ENCODE measurements at regions not wholly inside any gene's neighbourhood (a gene's known extent, or its start where the extent isn't known, plus 50 kb on each side); places are given as distances from the start of the nearest gene placed in this dataset.

GRCh38 chr14:97074456-97074855, 277.3 kb downstream of the VRK1 start:
- H3K9me3 Mint-ChIP-seq, result no peaks in the 10 kb centered on the region

GRCh38 chr14:97074856-97075255, 277.7 kb downstream of the VRK1 start:
- Mint-ChIP-seq H3K9me3 (no peaks in the 10 kb centered on the region), H3K4me1 (ENCODE audit: low read depth) (no peaks in the 10 kb centered on the region), H3K27ac (no peak overlapping the region), H3K4me3 (no peak overlapping the region), H3K27me3 (ENCODE audit: insufficient read depth) (peaks cover 8% of the 10 kb centered on the region), H3K36me3 (ENCODE audit: low read depth) (no peaks in the 10 kb centered on the region)
- no peak for DNase-seq (ENCODE audit: low spot score)
- intact Hi-C loops (cut with micrococcal nuclease), result no loop called here

More at GRCh38 chr14:97074456-97074855, 277.3 kb downstream of the VRK1 start:
- H3K4me1 Mint-ChIP-seq (ENCODE audit: low read depth), result no peaks in the 10 kb centered on the region
- DNase-seq (ENCODE audit: low spot score), result no peak
- H3K4me3 Mint-ChIP-seq, result no peak overlapping the region
- intact Hi-C loops (cut with micrococcal nuclease), result no loop called here
- no peak overlapping the region for H3K27ac Mint-ChIP-seq
- peaks cover 8% of the 10 kb centered on the region for H3K27me3 Mint-ChIP-seq (ENCODE audit: insufficient read depth)
- H3K36me3 Mint-ChIP-seq (ENCODE audit: low read depth), result no peaks in the 10 kb centered on the region

GRCh38 chr14:97077253-97077653, 280.1 kb downstream of the VRK1 start:
- no peaks in the 10 kb centered on the region for H3K36me3 Mint-ChIP-seq (ENCODE audit: low read depth)
- no peak for DNase-seq (ENCODE audit: low spot score)
- H3K9me3 Mint-ChIP-seq, result peaks cover 3% of the 10 kb centered on the region
- intact Hi-C loops (cut with micrococcal nuclease), result no loop called here
- H3K27ac Mint-ChIP-seq, result no peak overlapping the region
- peaks cover 11% of the 10 kb centered on the region for H3K27me3 Mint-ChIP-seq (ENCODE audit: insufficient read depth)
- no peaks in the 10 kb centered on the region for H3K4me1 Mint-ChIP-seq (ENCODE audit: low read depth)
- no peak overlapping the region for H3K4me3 Mint-ChIP-seq

GRCh38 chr14:97077687-97078086, 280.5 kb downstream of the VRK1 start:
- no peaks in the 10 kb centered on the region for H3K4me1 Mint-ChIP-seq (ENCODE audit: low read depth)
- DNase-seq (ENCODE audit: low spot score), result no peak
- intact Hi-C loops (cut with micrococcal nuclease), result no loop called here
- H3K36me3 Mint-ChIP-seq (ENCODE audit: low read depth), result no peaks in the 10 kb centered on the region
- no peak overlapping the region for H3K27ac Mint-ChIP-seq
- peaks cover 11% of the 10 kb centered on the region for H3K27me3 Mint-ChIP-seq (ENCODE audit: insufficient read depth)
- no peak overlapping the region for H3K4me3 Mint-ChIP-seq
- peaks cover 3% of the 10 kb centered on the region for H3K9me3 Mint-ChIP-seq

GRCh38 chr14:97080991-97081390, 283.8 kb downstream of the VRK1 start:
- H3K4me1 Mint-ChIP-seq (ENCODE audit: low read depth), result no peaks in the 10 kb centered on the region
- intact Hi-C loops (cut with micrococcal nuclease), result no loop called here
- no peak overlapping the region for H3K27ac Mint-ChIP-seq

GRCh38 chr14:97095269-97095668, 298.1 kb downstream of the VRK1 start:
- no peaks in the 10 kb centered on the region for H3K9me3 Mint-ChIP-seq
- H3K27me3 Mint-ChIP-seq (ENCODE audit: insufficient read depth), result peaks cover 6% of the 10 kb centered on the region
- DNase-seq (ENCODE audit: low spot score), result no peak
- intact Hi-C loops (cut with micrococcal nuclease), result no loop called here
- no peaks in the 10 kb centered on the region for H3K36me3 Mint-ChIP-seq (ENCODE audit: low read depth)
- no peaks in the 10 kb centered on the region for H3K4me1 Mint-ChIP-seq (ENCODE audit: low read depth)
- no peak overlapping the region for H3K27ac Mint-ChIP-seq
- H3K4me3 Mint-ChIP-seq, result no peak overlapping the region

More at GRCh38 chr14:97080991-97081390, 283.8 kb downstream of the VRK1 start:
- DNase-seq (ENCODE audit: low spot score), result no peak
- H3K9me3 Mint-ChIP-seq, result peaks cover 7% of the 10 kb centered on the region
- peaks cover 5% of the 10 kb centered on the region for H3K27me3 Mint-ChIP-seq (ENCODE audit: insufficient read depth)
- H3K4me3 Mint-ChIP-seq, result no peak overlapping the region
- H3K36me3 Mint-ChIP-seq (ENCODE audit: low read depth), result peaks cover 2% of the 10 kb centered on the region

- peaks cover 4% of the 10 kb centered on the region for H3K27me3 Mint-ChIP-seq (ENCODE audit: insufficient read depth)
- no peak for DNase-seq (ENCODE audit: low spot score)
- intact Hi-C loops (cut with micrococcal nuclease), result no loop called here
- no peaks in the 10 kb centered on the region for H3K4me1 Mint-ChIP-seq (ENCODE audit: low read depth)
- no peak overlapping the region for H3K4me3 Mint-ChIP-seq
- H3K36me3 Mint-ChIP-seq (ENCODE audit: low read depth), result no peaks in the 10 kb centered on the region
- no peaks in the 10 kb centered on the region for H3K9me3 Mint-ChIP-seq
- H3K27ac Mint-ChIP-seq, result no peak overlapping the region
Measured at GRCh38 chr14:97097296-97097695, 300.1 kb downstream of the VRK1 start.

- no peak overlapping the region for H3K27ac Mint-ChIP-seq
- no peaks in the 10 kb centered on the region for H3K4me1 Mint-ChIP-seq (ENCODE audit: low read depth)
- intact Hi-C loops (cut with micrococcal nuclease), result no loop called here
- H3K9me3 Mint-ChIP-seq, result no peaks in the 10 kb centered on the region
- peaks cover 10% of the 10 kb centered on the region for H3K27me3 Mint-ChIP-seq (ENCODE audit: insufficient read depth)
- no peak for DNase-seq (ENCODE audit: low spot score)
- no peak overlapping the region for H3K4me3 Mint-ChIP-seq
- no peaks in the 10 kb centered on the region for H3K36me3 Mint-ChIP-seq (ENCODE audit: low read depth)
Measured at GRCh38 chr14:97100306-97100705, 303.1 kb downstream of the VRK1 start.

GRCh38 chr14:97101561-97101960, 304.4 kb downstream of the VRK1 start:
- H3K27me3 Mint-ChIP-seq (ENCODE audit: insufficient read depth), result peaks cover 10% of the 10 kb centered on the region
- no peaks in the 10 kb centered on the region for H3K36me3 Mint-ChIP-seq (ENCODE audit: low read depth)
- H3K4me3 Mint-ChIP-seq, result no peak overlapping the region
- no peaks in the 10 kb centered on the region for H3K4me1 Mint-ChIP-seq (ENCODE audit: low read depth)
- intact Hi-C loops (cut with micrococcal nuclease), result no loop called here
- no peaks in the 10 kb centered on the region for H3K9me3 Mint-ChIP-seq
- no peak overlapping the region for H3K27ac Mint-ChIP-seq
- DNase-seq (ENCODE audit: low spot score), result no peak

GRCh38 chr14:97104029-97104428, 306.8 kb downstream of the VRK1 start:
- intact Hi-C loops (cut with micrococcal nuclease), result no loop called here
- peaks cover 6% of the 10 kb centered on the region for H3K27me3 Mint-ChIP-seq (ENCODE audit: insufficient read depth)
- H3K27ac Mint-ChIP-seq, result no peak overlapping the region
- no peaks in the 10 kb centered on the region for H3K36me3 Mint-ChIP-seq (ENCODE audit: low read depth)
- no peaks in the 10 kb centered on the region for H3K9me3 Mint-ChIP-seq
- no peak for DNase-seq (ENCODE audit: low spot score)
- H3K4me1 Mint-ChIP-seq (ENCODE audit: low read depth), result no peaks in the 10 kb centered on the region
- no peak overlapping the region for H3K4me3 Mint-ChIP-seq

GRCh38 chr14:97106166-97106565, 309.0 kb downstream of the VRK1 start:
- peaks cover 6% of the 10 kb centered on the region for H3K27me3 Mint-ChIP-seq (ENCODE audit: insufficient read depth)
- no peaks in the 10 kb centered on the region for H3K4me1 Mint-ChIP-seq (ENCODE audit: low read depth)
- no peaks in the 10 kb centered on the region for H3K36me3 Mint-ChIP-seq (ENCODE audit: low read depth)
- H3K4me3 Mint-ChIP-seq, result no peak overlapping the region
- intact Hi-C loops (cut with micrococcal nuclease), result no loop called here
- DNase-seq (ENCODE audit: low spot score), result no peak
- H3K9me3 Mint-ChIP-seq, result peaks cover 4% of the 10 kb centered on the region
- H3K27ac Mint-ChIP-seq, result no peak overlapping the region

GRCh38 chr14:97106609-97107008, 309.4 kb downstream of the VRK1 start:
- intact Hi-C loops (cut with micrococcal nuclease), result no loop called here
- Mint-ChIP-seq H3K4me3 (no peak overlapping the region), H3K9me3 (peaks cover 4% of the 10 kb centered on the region), H3K27ac (no peak overlapping the region), H3K36me3 (ENCODE audit: low read depth) (no peaks in the 10 kb centered on the region), H3K4me1 (ENCODE audit: low read depth) (no peaks in the 10 kb centered on the region), H3K27me3 (ENCODE audit: insufficient read depth) (peaks cover 6% of the 10 kb centered on the region)
- no peak for DNase-seq (ENCODE audit: low spot score)

GRCh38 chr14:97107080-97107479, 309.9 kb downstream of the VRK1 start:
- Mint-ChIP-seq H3K27ac (no peak overlapping the region), H3K9me3 (peaks cover 4% of the 10 kb centered on the region), H3K36me3 (ENCODE audit: low read depth) (no peaks in the 10 kb centered on the region), H3K4me1 (ENCODE audit: low read depth) (no peaks in the 10 kb centered on the region), H3K27me3 (ENCODE audit: insufficient read depth) (peaks cover 7% of the 10 kb centered on the region), H3K4me3 (no peak overlapping the region)
- intact Hi-C loops (cut with micrococcal nuclease), result no loop called here
- DNase-seq (ENCODE audit: low spot score), result no peak

- Mint-ChIP-seq H3K4me1 (ENCODE audit: low read depth) (no peaks in the 10 kb centered on the region), H3K27ac (no peak overlapping the region), H3K9me3 (peaks cover 4% of the 10 kb centered on the region), H3K27me3 (ENCODE audit: insufficient read depth) (peaks cover 7% of the 10 kb centered on the region), H3K4me3 (no peak overlapping the region), H3K36me3 (ENCODE audit: low read depth) (no peaks in the 10 kb centered on the region)
- no peak for DNase-seq (ENCODE audit: low spot score)
- intact Hi-C loops (cut with micrococcal nuclease), result no loop called here
Measured at GRCh38 chr14:97107760-97108159, 310.6 kb downstream of the VRK1 start.
